HG02852 (cell line): ENCODE measurements at regions not wholly inside any gene's neighbourhood (a gene's known extent, or its start where the extent isn't known, plus 50 kb on each side); places are given as distances from the start of the nearest gene placed in this dataset.

Experiments
- ATAC-seq: cut with Tn5 transposase; IDR thresholded peaks from one replicate; pipeline ENCODE4 v1.9.1; 2021; ENCODE audit warnings: mild to moderate bottlenecking, moderate library complexity; ENCODE audit not compliant: unreplicated experiment

DNA sequence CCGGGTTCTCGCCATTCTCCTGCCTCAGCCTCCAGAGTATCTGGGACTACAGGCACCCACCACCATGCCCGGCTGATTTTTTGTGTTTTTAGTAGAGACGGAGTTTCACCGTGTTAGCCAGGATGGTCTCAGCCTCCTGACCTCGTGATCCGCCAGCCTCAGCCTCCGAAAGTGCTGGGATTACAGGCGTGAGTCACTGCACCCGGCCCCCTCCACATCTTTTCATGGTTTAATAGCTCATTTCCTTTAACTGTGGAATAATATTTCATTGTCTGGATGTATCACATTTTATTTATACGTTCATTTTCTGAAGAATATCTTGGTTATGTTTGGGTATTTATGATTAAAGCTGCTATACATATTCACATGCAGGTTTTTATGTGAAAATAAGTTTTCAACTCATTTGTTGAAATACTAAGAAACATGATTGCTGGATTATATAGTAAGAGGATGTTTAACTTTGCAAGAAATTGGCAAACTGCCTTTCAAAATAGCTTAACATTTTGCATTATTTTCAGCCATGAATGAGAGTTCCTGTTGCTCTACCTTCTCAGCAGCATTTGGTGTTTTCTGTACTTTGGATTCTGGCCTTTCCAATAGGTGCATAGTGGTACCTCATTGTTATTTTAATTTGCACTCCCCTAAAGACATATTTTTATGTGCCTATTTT is 591.9 kb downstream of the TECRL start:
- no peak for ATAC-seq

DNA sequence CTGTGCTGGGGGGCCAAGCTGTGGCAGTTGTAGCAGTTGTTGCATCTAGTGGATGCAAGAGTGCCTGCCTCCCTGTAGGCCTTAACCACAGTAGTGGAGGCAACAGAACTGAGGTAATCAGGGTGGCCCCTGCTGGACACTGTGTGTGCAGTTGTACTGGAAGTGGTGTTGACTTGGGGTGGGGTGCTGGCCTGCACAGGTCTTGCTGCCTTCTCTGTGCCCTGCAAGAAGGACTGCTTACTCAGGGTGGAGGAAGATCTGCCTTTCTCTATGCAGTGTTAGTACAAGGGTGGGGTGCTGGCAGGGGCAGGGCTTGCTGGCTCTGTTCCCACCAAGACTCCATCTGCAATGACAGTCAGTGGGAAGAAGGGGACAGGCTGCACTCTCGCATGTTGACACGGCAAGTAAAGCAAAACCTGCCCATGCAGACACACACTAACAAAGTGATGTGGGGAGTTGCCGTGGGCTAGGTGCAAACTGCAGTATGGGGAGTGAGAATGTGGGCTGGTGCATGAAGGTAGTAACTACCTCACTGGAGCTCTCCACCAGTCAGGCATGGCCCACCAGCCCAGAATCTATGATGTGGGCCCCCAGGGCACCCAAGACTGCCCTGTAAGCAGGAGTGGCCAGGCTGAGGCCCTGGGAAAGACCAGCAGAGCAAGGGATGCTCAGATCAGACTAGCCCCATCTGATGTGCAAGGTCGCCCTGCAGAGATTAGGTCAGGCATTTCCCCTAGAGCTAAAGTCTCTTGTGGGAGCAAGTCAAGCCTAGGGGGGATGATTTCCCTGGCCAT is 594.9 kb downstream of the TECRL start:
- no peak for ATAC-seq

DNA sequence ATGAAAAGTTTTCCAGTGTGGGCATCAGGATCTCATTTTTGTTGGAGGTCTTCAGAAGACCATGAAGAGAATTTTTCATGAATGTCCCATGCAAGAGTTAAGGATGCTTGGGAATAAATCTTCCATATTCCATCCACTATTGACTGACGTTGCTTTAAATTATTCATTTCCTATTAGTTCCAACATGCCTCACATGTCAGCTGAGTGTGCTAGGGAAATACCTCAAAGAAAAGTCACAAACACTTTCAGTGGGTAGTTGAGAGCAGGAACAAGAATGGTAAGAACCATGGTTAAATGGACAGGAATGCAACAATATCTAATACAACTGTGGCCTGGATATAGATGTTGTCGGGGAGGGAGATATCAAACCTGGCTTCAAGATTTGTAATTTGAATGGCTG is 610.1 kb downstream of the TECRL start:
- ATAC-seq: no peak

DNA sequence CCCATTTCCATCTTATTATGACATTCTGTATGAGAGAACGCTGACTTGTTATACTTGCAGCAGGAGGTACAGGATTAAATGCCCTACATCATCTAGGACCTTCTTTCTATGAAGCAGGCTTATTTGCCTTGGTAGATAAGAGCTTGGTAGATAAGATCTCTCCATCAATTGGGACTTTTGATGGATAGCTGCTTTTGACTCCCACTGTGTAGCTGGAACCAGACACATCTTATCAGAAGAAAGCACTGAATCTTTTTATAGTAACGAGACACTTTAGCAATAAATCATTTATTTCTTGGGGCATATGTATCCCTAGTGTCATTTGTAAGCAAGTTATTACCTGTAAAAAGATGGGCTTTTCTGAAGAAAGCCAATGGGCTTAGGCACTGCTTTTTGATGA is 613.9 kb downstream of the TECRL start:
- ATAC-seq: no peak

DNA sequence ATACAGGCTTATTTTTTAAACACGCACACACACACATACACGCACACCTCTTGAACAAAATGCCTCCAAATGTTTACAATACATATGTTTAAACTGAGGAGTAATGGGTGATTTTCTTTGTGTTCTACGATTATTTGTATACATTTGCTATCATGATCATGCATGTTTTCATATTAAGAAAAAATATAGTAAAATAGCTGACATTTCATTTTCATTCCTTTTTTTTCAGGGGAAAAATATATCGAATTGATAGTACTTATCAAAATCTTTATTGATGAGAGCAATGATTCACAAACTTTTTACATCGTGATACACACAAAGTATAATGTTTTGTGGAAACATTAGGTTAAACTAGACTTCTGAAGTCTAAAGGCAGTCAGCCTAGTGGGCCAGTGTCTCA is 618.9 kb downstream of the TECRL start:
- ATAC-seq: no peak

DNA sequence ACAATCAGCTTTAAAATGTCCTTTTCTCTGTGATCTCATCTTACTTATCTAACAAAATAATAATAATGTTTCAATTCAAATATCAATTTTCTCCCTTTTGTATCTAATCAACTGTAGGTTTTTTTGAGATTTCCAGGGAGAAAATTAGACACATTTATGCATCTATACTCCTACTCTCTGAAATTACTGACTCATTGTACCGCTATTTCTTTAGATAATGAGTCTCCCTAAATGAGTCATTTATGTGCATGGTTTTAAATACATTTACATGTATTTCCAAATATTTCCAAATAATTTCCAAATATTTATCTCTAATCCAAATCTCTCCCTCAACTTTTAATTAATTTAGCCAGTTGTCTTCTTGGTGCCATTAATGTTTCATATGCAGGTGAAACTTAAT is 621.0 kb downstream of the TECRL start:
- ATAC-seq: no peak

DNA sequence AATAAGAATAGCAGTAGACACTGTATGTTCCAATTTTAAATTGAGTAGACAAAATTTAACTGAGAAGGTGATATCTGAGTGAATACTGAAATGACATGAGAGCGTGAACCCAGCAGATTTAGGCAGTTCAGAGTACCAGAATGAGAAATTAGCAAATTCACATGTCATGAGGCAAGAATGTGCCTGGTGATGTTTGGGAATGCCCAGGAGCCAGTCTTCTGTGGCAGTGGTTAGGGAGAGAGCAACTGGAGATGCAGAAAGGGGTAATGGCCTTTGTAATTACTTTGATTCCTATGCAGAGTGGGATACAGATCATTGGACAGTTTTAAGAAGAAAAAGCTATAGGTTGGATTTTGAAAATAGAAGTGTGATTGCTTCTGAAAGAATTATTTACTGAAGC is 621.9 kb downstream of the TECRL start:
- ATAC-seq: no peak

DNA sequence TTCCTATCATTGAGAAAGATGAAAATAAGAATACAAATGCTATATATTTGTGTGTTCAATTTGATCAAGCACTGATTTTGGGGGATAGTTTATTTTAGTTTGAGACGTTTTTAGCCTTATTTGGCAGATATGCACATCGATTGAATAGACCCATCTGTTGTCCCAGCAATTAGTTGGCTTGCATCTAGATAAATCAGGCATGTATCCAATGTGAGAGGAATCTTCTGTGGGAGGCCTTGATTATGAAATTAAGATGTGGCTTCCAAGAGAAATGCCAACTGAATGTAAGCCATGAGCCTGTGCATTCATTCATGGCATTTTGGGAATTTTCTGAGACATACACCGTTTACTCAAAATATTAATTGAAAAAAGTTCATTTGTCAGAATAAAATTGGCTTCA is 623.1 kb downstream of the TECRL start:
- ATAC-seq: no peak

DNA sequence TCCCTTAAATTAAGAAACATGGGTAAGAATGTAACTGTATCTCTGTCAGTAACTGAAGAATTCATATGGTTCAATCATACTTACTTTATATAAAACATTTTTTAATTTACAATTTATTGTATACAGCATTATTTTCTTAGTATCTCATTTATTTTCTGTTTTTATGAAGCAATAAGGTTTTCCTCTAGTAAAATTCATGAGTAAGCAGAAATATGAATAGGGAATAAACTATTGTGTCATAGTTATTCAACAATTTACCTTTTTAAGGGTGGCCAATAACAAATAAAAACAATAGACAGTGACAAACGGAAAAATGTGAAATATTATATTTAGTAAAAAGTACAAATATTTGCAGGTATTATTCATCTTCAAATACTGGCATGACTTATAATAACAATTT is 624.4 kb downstream of the TECRL start:
- ATAC-seq: no peak

DNA sequence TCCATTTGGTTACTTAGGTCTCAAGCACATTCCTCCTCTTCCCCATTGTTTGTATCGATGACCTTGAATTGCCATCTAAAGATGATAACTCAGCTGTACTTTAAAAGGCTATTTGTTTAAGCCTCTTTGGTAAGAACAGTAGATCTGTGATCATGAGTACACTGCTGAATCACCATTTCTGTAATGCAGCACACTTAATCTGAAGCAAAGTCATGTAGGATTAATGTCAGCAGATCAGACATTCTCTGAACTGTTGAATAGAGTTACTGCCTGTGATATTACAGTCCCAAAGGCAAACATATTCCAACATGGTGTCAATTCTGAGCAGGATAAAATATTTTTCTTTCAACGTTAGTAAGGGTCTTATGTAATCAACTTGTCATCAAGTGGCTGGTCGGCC is 631.6 kb downstream of the TECRL start:
- no peak for ATAC-seq

DNA sequence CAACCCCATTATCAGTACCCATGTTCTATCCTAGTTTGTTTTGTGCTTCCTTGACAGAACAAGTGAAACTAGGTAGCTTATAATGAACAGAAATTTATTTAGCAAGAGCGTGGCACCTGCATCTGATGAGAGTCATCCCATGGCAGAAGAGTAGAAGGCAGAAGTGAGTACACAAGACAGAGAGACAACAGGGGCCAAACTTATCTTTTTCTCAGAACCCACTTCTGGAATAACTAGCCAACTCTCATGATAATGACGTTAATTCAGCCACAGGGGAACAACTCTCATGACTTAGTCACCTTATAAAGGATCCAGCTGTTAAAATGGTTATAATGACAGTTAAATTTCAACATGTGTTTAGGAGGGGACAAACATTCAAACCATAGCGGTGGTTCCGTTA is 644.9 kb downstream of the TECRL start:
- no peak for ATAC-seq

DNA sequence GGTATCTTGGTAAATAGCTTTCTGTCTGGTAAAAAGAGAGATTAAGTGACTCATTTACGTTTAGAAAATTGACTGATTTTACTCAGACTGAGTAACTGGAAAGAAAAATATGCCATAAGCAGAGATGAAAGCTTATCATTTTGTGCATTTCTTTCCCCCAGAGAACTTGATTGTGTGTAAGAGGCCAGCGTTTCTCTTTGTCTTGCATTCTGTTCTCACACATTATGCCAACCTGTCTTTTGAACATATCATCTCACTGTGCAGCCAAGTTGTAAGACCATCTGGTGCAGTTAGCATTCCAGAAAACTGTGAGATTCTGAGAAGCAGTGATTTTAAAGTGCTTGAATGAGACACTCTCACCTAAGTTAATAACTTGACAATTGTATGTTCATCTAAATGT is 651.3 kb downstream of the TECRL start:
- ATAC-seq: no peak

DNA sequence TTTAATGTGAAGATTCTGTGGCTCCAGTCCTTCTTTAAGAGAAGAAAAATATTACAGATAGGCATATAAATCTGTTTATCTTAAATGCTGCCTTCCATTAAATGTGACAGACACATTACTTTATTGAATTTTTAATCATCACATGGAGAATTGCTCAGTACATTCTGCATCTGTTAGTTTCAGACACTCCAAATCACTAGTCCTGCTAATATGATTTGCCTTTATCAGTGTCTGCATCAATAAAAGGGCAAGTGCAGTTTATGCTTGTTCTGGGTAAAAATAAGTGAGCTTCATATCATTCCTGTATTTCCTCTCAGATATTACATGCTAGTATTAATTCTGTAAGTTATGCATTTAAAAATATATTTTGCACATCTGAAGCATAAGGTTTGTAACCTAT is 666.4 kb downstream of the TECRL start:
- no peak for ATAC-seq

DNA sequence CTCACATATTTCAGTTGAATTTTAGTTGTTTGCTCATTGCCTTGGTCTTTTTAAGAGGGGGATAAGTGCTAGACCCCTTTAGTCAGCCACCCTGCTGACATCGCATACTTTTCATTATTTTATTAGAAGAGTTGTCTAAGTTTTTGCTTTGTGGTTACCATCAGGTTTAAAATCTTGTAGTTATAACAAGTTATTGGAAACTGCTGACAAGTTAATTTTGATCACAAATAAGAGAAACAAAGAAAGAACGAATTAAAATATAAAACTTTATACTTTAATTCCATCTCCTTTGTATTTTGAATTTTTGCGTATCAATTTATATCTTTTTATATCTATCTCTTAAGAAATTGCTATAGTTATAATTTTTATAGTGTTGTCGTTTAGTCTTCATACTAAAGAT is 679.7 kb downstream of the TECRL start:
- ATAC-seq: no peak

DNA sequence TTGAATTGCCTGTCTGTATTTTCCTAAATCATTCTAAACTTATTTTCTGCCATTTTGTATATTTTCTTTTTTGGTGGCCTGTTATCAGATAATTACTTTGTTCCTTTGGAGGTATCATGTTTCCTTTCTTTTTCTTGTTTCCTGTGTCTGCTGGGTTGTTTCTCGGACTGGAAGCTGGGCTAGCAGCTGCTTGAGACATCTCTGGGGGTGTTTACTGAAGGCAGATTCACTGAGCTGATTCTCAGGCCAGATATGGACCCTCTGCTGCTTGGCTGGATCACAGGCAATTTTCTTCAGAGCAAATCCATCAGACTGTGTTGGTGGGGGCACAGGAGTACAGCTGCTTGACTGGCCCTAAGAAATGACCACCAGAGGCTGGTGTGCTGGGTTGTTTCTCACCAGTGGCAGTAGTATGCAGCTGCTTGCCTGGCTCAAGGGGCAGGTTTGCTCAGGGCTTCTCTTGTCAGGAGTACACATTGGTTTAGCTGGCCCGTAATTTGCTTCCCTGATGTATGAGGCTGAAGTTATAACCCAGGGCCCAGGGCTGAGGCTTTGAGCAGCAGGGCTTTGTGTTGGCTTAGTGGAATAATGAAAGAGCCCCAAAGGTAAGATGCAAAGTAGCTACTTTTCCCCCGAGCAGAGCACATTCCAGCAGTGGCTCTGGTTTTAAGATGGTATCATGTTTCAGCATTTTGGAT is 680.6 kb downstream of the TECRL start:
- no peak for ATAC-seq

DNA sequence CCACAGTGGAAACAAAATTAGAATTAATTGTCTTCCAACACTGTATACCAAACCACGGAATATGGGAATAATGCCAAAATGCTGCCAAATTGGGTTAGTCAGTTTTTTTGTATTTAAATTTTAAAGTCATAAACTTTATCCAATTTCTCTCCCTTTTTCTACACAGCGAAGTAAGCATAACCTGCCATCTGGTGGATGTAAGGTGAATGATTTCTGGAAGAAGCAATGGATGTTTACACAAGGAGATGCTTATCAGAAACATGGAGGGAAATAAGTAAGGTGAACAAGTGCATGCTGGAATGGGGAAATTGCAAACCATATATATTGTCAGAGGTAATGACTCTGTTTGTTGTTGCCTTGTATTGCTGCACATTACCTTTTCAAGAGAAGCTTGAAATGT is 691.9 kb downstream of the TECRL start:
- no peak for ATAC-seq

DNA sequence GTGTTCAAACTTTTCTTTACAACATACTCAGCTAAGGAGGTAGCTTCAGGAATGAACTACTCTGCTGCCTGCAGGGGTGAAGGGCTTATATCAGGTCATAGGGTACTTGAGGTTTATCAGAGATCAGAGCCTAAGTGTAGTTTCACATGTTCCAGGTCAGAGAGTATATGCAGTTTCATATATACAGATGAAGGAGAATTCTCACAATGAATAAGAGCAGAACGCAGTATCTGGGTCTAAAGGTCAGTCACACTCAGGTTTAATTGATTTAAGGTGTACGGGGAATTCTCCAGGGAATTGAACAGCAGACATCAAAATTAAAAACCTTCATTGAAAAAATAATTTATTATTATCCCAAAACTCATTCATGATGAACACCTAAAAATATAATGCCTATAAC is 700.6 kb downstream of the TECRL start:
- ATAC-seq: no peak

DNA sequence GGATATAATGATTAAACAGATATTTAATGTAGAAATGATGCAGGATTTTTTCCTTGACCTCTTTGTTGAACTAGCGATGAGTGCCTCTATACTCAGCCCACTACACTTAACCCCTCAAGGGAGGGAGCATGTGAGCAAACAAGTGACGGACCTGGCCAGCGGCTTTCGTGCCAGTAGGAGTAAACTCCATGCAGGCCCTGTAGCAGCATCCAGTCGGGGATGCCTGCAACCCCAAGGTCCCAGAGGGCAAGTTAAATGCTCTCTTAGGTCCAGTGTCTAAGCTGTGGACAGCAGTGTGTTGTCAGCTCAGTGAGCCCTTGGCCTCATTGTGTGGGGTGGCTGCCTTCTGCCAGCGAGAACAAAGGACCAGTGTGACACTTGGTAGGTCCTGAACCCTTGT is 708.7 kb downstream of the TECRL start:
- no peak for ATAC-seq

DNA sequence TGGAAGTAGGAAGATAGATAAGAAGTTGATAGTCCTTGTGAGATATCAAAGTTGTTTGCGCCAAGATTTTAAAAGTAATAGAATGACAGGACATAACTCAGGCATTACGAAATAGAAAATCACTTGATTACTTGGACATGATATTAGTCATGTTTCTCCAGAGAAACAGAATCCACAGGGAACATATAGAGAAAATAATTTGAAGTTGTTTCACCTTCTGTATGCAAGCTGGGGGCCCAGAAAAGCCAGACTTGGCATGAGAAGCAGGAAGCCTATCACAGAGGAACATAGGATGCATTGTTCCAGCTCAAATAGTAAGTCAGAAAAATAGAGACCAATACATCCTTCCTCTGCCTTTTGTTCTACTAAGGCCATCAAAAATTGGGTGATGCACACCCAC is 715.9 kb downstream of the TECRL start:
- ATAC-seq: no peak

DNA sequence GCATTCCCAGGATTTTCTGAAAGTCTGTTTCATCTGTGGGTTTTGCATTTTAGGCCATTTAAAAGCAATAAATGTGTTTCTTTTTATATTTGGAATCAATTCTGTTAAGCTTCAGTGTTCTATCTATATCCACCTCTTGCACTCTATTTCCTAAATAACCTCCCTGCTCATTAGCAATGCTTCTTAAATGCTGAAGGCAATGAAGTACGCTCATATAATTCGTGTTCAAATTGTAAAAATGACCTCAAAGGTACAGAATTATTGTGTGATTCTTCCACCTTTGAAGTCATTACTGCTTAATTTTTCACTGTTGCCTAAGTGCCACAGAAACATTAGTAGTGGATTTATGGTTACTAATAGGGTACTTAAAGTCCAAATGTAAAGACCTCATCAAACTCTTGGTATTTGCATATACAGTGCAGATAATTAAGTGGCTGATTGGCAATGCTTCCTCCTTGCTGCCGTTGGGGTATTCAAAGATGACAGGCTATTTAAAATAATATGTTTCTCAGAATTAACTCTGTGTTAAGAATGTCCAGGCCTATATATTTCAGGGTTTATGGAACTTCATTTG is 730.8 kb downstream of the TECRL start:
- ATAC-seq: no peak

DNA sequence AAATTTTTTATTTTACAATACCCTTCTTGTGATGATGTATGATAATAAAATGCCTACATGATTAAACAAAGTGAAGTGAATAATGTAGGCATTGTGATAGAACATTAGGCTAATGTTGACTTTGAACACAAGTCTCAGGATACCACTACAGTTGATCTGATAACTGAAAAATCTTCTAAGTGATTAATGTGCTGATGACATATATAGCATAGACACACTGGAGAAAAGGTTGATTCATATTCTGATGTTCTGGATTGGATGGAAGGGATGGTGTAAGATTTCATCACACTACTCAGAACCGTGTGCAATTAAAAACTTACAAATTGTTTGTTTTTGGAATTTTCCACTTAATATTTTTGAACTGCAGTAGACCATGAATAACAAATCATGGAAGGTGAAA is 738.5 kb downstream of the TECRL start:
- no peak for ATAC-seq

DNA sequence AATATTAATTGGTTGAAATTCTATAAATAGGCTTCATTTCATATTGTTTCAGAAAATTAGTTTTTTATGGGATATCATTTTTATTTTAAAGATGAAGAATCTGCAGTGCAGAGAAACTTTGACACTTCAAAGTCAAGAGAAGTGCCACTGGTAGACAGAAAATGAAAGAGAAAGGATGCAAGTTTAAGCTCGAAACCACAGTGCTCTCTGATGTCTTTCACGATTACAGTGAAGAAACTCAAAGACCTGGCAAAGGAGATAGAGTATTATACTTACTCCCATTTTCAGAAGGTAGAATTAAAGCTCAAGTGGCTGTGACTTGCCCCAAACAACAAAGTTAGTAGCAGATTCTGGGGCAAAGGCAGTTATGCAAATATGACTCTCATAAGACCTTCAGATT is 745.4 kb downstream of the TECRL start:
- peak; percentile 88 for ATAC-seq
